Calu3 (cell line): ENCODE measurements at regions not wholly inside any gene's neighbourhood (a gene's known extent, or its start where the extent isn't known, plus 50 kb on each side); places are given as distances from the start of the nearest gene placed in this dataset.
A peak's percentile ranks its signal among the peaks of the same experiment; 100 is the strongest.

Experiments
- BruUV-seq: library from RNA; stranded (reverse); fragments of 400-500 nt; replicated peaks from 2 replicates; lab custom pipeline; 2021; lab: Mats Ljungman, UMichigan
- CTCF ChIA-PET: fragments of 300-600 bp; sonication (Branson Sonifier 250); formaldehyde crosslinking; loops from one replicate; lab custom pipeline; 2022; ENCODE audit warnings: antibody characterized with exemption; lab: Charles Lee
- DNase-seq: peaks from one replicate; pipeline ENCODE4 v3.0.0; 2022
- H3K27ac Mint-ChIP-seq: one replicate; pipeline ENCODE4 v1.8.0; 2022; ENCODE audit warnings: mixed read lengths; ENCODE audit not compliant: unreplicated experiment
- H3K27me3 Mint-ChIP-seq: one replicate; pipeline ENCODE4 v1.8.0; 2022; ENCODE audit warnings: mixed read lengths; ENCODE audit not compliant: unreplicated experiment
- H3K36me3 Mint-ChIP-seq: one replicate; pipeline ENCODE4 v1.8.0; 2022; ENCODE audit warnings: mild to moderate bottlenecking, moderate library complexity, mixed read lengths; ENCODE audit not compliant: insufficient read depth, unreplicated experiment
- H3K4me1 Mint-ChIP-seq: one replicate; pipeline ENCODE4 v1.8.0; 2022; ENCODE audit warnings: mild to moderate bottlenecking, low read depth, mixed read lengths; ENCODE audit not compliant: unreplicated experiment
- H3K4me3 Mint-ChIP-seq: one replicate; pipeline ENCODE4 v1.8.0; 2022; ENCODE audit warnings: mild to moderate bottlenecking, low read depth, moderate library complexity, mixed read lengths; ENCODE audit not compliant: unreplicated experiment
- H3K9me3 Mint-ChIP-seq: one replicate; pipeline ENCODE4 v1.8.0; 2022; ENCODE audit warnings: low read depth, mixed read lengths; ENCODE audit not compliant: unreplicated experiment
- CTCF ChIP-seq: fragments of 200-600 bp; IDR thresholded peaks from one replicate; pipeline ENCODE4 v1.8.0; 2022; ENCODE audit warnings: antibody characterized with exemption; ENCODE audit not compliant: unreplicated experiment
- intact Hi-C: fragments of 100-400 bp; cut with micrococcal nuclease; formaldehyde crosslinking; loops from one replicate; pipeline ENCODE4 v1.10.0; 2022; ENCODE audit not compliant: unreplicated experiment

- Mint-ChIP-seq H3K9me3 (peaks cover 17% of the 10 kb centered on the region), H3K4me1 (no peaks in the 10 kb centered on the region), H3K27ac (peak overlapping the region; percentile 29), H3K36me3 (peaks cover 5% of the 10 kb centered on the region), H3K27me3 (no peaks in the 10 kb centered on the region), H3K4me3 (no peak overlapping the region)
- intact Hi-C loops = loop anchor here (10.0 kb wide), 1 partner anchor 116 kb away; no protein-coding TSS in a partner anchor
- CTCF ChIA-PET = no interaction called here
- no peak for TF ChIP-seq CTCF
- BruUV-seq = no TSS peak
- no peak for DNase-seq
Observed at GRCh38 chr2:61679096-61679495, 140.9 kb upstream of the XPO1 start.

DNA sequence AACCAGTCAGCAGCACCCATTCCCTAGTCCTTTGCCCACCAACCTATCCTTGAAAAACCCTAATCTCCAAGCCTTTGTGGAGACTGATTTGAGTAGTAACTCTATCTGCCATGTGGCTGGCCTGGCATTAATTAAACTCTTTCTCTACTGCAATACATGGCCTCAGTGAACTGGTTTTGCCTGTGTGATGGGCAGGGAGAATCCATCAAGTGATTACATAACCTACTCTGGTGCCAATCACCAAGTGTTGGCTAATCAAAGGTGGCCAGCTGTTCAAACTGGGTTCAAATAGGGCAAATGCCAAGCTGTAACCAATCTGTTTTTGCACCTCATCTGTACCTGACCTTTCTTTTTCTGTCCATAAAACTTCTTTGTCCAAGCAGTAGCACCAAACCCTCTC is 139.8 kb upstream of the XPO1 start:
- H3K4me3 Mint-ChIP-seq = no peak overlapping the region

DNA sequence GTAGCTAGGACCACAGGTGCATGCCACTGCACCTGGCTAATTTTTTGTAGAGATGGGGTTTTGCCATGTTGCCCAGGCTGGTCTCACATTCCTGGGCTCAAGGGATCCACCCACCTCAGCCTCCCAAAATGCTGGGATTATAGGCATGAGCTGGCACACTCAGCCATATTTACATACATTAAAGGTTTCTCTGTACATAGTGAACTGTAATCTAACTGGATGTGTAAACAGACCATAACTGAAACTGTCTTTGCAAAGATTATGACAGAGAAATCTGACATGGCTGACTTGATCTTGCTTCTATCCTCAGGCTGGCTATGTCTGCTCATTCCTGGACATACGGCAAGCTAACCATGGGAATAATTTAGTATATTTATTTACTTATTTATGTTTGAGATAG is 139.2 kb upstream of the XPO1 start:
- no peaks in the 10 kb centered on the region for H3K27me3 Mint-ChIP-seq
- TF ChIP-seq CTCF = no peak
- CTCF ChIA-PET = no interaction called here
- no peak overlapping the region for H3K4me3 Mint-ChIP-seq
- intact Hi-C loops = loop anchor here (10.0 kb wide), 1 partner anchor 117 kb away; no protein-coding TSS in a partner anchor
- peaks cover under 1% of the 10 kb centered on the region for H3K4me1 Mint-ChIP-seq
- DNase-seq = no peak
- BruUV-seq = no TSS peak
- peaks cover 17% of the 10 kb centered on the region for H3K9me3 Mint-ChIP-seq
- H3K27ac Mint-ChIP-seq = no peak overlapping the region
- peaks cover 5% of the 10 kb centered on the region for H3K36me3 Mint-ChIP-seq

More for the DNA sequence above, 139.8 kb upstream of the XPO1 start:
- Mint-ChIP-seq H3K9me3 (peaks cover 17% of the 10 kb centered on the region), H3K4me1 (no peaks in the 10 kb centered on the region), H3K36me3 (peaks cover 5% of the 10 kb centered on the region), H3K27me3 (no peaks in the 10 kb centered on the region), H3K27ac (no peak overlapping the region)
- TF ChIP-seq CTCF = no peak
- intact Hi-C loops = loop anchor here (10.0 kb wide), 1 partner anchor 117 kb away; no protein-coding TSS in a partner anchor
- DNase-seq = no peak
- BruUV-seq = no TSS peak
- CTCF ChIA-PET = no interaction called here

GRCh38 chr2:61675204-61675603 is 137.0 kb upstream of the XPO1 start:
- intact Hi-C loops = loop anchor here (10.0 kb wide), 1 partner anchor 120 kb away; no protein-coding TSS in a partner anchor
- Mint-ChIP-seq H3K4me1 (peaks cover 21% of the 10 kb centered on the region), H3K4me3 (no peak overlapping the region), H3K27me3 (no peaks in the 10 kb centered on the region), H3K36me3 (peaks cover 11% of the 10 kb centered on the region), H3K9me3 (peaks cover 17% of the 10 kb centered on the region), H3K27ac (no peak overlapping the region)
- BruUV-seq = no TSS peak
- CTCF ChIA-PET = no interaction called here
- no peak for DNase-seq
- no peak for TF ChIP-seq CTCF
